ENCODE measurements at regions not wholly inside any gene's neighbourhood (a gene's known extent, or its start where the extent isn't known, plus 50 kb on each side); places are given as distances from the start of the nearest gene placed in this dataset.

GRCh38 chr13:64627654-64628053 is 2602.5 kb downstream of the PCDH9 start:
- TF ChIP-seq TAF1 (IDR thresholded peaks at IDR 0.05; ENCODE audit: low read depth) (no peak), MAX (IDR thresholded peaks at IDR 0.05) (no peak), EP300 (IDR thresholded peaks at IDR 0.05; ENCODE audit: borderline replicate concordance) (no peak), RAD21 (IDR thresholded peaks at IDR 0.05; ENCODE audit: low read depth) (no peak), FOXM1 (IDR thresholded peaks at IDR 0.05; ENCODE audit: borderline replicate concordance, low read depth) (no peak), CEBPB (IDR thresholded peaks at IDR 0.05) (no peak), TEAD4 (IDR thresholded peaks at IDR 0.05) (no peak)
- TF ChIP-seq, protein P1, sequence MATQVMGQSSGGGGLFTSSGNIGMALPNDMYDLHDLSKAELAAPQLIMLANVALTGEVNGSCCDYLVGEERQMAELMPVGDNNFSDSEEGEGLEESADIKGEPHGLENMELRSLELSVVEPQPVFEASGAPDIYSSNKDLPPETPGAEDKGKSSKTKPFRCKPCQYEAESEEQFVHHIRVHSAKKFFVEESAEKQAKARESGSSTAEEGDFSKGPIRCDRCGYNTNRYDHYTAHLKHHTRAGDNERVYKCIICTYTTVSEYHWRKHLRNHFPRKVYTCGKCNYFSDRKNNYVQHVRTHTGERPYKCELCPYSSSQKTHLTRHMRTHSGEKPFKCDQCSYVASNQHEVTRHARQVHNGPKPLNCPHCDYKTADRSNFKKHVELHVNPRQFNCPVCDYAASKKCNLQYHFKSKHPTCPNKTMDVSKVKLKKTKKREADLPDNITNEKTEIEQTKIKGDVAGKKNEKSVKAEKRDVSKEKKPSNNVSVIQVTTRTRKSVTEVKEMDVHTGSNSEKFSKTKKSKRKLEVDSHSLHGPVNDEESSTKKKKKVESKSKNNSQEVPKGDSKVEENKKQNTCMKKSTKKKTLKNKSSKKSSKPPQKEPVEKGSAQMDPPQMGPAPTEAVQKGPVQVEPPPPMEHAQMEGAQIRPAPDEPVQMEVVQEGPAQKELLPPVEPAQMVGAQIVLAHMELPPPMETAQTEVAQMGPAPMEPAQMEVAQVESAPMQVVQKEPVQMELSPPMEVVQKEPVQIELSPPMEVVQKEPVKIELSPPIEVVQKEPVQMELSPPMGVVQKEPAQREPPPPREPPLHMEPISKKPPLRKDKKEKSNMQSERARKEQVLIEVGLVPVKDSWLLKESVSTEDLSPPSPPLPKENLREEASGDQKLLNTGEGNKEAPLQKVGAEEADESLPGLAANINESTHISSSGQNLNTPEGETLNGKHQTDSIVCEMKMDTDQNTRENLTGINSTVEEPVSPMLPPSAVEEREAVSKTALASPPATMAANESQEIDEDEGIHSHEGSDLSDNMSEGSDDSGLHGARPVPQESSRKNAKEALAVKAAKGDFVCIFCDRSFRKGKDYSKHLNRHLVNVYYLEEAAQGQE (IDR thresholded peaks at IDR 0.05; ENCODE audit: low read depth) = no peak
